ENCODE measurements at regions not wholly inside any gene's neighbourhood (a gene's known extent, or its start where the extent isn't known, plus 50 kb on each side); places are given as distances from the start of the nearest gene placed in this dataset.

DNA sequence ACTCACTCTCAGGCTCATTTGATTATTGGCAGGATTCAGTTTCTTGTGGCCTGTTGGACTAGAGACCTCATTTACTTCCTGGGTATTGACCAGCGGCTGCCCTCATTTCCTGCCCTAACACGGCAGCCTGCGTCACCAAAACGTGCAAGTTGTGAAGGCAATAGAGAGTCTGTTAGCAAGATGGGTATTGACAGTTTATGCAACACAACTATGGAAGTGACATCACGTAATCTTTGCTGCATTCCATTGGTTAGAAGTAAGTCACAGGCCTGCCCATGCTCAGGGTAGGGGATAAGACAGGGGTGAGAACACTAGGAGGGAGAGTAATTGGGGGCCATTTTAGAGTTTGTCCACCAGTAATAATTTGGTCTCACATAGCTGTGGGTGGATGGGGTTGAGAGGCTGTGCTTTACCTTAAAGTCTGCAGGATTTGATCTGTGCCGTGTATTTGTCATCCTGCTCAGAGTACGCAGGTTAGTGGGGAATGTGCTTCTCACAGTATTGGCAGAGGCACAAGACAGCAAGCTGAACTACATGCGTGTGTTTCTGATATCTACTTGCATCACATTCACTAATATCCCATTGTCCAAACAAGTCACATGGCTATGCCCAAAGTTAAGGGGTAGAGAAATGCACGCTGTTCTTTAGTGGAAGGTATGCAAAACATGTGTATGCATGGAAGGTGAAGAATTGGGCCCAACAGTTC is 83.3 kb downstream of the EDEM1 start:
- no peaks in the 10 kb centered on the region for H3K36me3 ChIP-seq
- no peaks in the 10 kb centered on the region for H3K4me1 ChIP-seq
- no peak overlapping the region for H3K4me2 ChIP-seq
- no peaks in the 10 kb centered on the region for H4K20me1 ChIP-seq
- no peak overlapping the region for H3K9ac ChIP-seq
- H3K27ac ChIP-seq = no peak overlapping the region
- H3K9me3 ChIP-seq (replicated peaks in 1 of 11) = no peaks in the 10 kb centered on the region
- TF ChIP-seq Cebpa-rat (IDR thresholded peaks at IDR 0.05) = no peak
- no peaks in the 10 kb centered on the region for H3K27me3 ChIP-seq
- no peak overlapping the region for H3K4me3 ChIP-seq

- Histone ChIP-seq H3K27me3 (no peaks in the 10 kb centered on the region), H3K4me2 (no peak overlapping the region), H3K36me3 (no peaks in the 10 kb centered on the region), H3K9me3 (replicated peaks in 1 of 11) (no peaks in the 10 kb centered on the region), H3K9ac (no peak overlapping the region), H3K27ac (no peak overlapping the region), H3K4me1 (no peaks in the 10 kb centered on the region), H4K20me1 (no peaks in the 10 kb centered on the region), H3K4me3 (no peak overlapping the region)
- no peak for TF ChIP-seq Cebpa-rat (IDR thresholded peaks at IDR 0.05)
Observed at GRCh38 chr3:5271372-5271683, 83.8 kb downstream of the EDEM1 start.

DNA sequence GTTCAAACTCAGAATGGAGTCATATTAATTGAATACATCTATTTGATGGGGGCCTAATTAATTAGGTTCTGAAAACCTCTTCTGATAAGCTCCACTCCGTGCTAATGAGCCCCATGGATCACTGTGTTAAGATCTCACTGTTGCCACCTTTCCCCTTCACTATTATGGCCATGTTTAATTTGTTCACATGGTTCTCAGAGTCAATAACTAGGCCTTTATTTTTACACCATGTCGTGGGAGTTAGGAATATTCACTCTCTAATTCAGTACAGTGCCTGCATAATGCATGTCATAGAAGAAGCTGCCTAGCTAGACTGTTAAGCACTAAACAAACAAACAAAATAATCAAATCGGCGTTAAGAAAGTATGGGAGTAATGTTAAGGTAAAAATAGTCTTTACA is 84.9 kb downstream of the EDEM1 start:
- H3K27me3 ChIP-seq = no peaks in the 10 kb centered on the region
- H3K4me3 ChIP-seq = no peak overlapping the region
- TF ChIP-seq Cebpa-rat (IDR thresholded peaks at IDR 0.05) = no peak
- H3K4me2 ChIP-seq = no peak overlapping the region
- H3K4me1 ChIP-seq = no peaks in the 10 kb centered on the region
- no peak overlapping the region for H3K27ac ChIP-seq
- no peaks in the 10 kb centered on the region for H4K20me1 ChIP-seq
- no peak overlapping the region for H3K9ac ChIP-seq
- no peaks in the 10 kb centered on the region for H3K9me3 ChIP-seq (replicated peaks in 1 of 11)
- no peaks in the 10 kb centered on the region for H3K36me3 ChIP-seq

DNA sequence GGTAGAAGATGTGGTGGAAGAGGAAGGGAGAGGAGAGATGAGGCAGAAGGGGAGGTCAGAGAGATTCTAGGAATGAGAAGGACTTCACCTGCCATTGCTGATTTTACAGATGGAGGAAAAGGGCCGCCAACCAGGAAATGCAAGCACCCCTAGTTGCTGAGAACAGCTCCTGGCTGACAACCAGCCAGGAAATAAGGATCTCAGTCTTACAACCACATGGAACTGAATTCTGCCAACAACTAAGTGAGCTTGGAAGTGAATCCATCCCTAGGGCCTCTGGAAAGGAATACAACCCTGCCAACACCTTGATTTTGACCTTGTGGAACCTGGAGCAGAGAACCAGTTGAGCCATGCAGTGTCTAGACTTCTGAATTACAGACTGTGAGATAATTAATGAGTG is 86.6 kb downstream of the EDEM1 start:
- no peak for TF ChIP-seq Cebpa-rat (IDR thresholded peaks at IDR 0.05)

GRCh38 chr3:5275529-5275928 is 88.0 kb downstream of the EDEM1 start:
- Histone ChIP-seq H3K27ac (no peak overlapping the region), H3K9ac (no peak overlapping the region), H4K20me1 (no peaks in the 10 kb centered on the region), H3K4me3 (no peak overlapping the region), H3K9me3 (replicated peaks in 1 of 11) (peaks cover 5 to 18% (median 14%) of the 10 kb centered on the region in 11 experiments; a peak in 20 of 22 replicates), H3K4me2 (no peak overlapping the region), H3K36me3 (no peaks in the 10 kb centered on the region), H3K4me1 (no peaks in the 10 kb centered on the region), H3K27me3 (no peaks in the 10 kb centered on the region)
- TF ChIP-seq Cebpa-rat (IDR thresholded peaks at IDR 0.05) = no peak

More for the DNA sequence above, 86.6 kb downstream of the EDEM1 start:
- no peaks in the 10 kb centered on the region for H4K20me1 ChIP-seq
- no peak overlapping the region for H3K9ac ChIP-seq
- no peaks in the 10 kb centered on the region for H3K36me3 ChIP-seq
- H3K4me2 ChIP-seq = no peak overlapping the region
- no peak overlapping the region for H3K4me3 ChIP-seq
- H3K27ac ChIP-seq = no peak overlapping the region
- no peaks in the 10 kb centered on the region for H3K27me3 ChIP-seq
- no peaks in the 10 kb centered on the region for H3K4me1 ChIP-seq
- peaks cover 0 to 5% (median 3%) of the 10 kb centered on the region in 11 experiments; a peak in 8 of 22 replicates for H3K9me3 ChIP-seq (replicated peaks in 1 of 11)

- Histone ChIP-seq H3K4me2 (no peak overlapping the region), H3K4me1 (no peaks in the 10 kb centered on the region), H4K20me1 (no peaks in the 10 kb centered on the region), H3K27ac (no peak overlapping the region), H3K27me3 (no peaks in the 10 kb centered on the region), H3K9ac (no peak overlapping the region), H3K36me3 (no peaks in the 10 kb centered on the region), H3K9me3 (replicated peaks in 1 of 11) (peaks cover 19 to 31% (median 26%) of the 10 kb centered on the region in 11 experiments), H3K4me3 (no peak overlapping the region)
- no peak for TF ChIP-seq Cebpa-rat (IDR thresholded peaks at IDR 0.05)
Observed at GRCh38 chr3:5276934-5277333, 89.4 kb downstream of the EDEM1 start.

- no peak for TF ChIP-seq Cebpa-rat (IDR thresholded peaks at IDR 0.05)
- Histone ChIP-seq H4K20me1 (no peaks in the 10 kb centered on the region), H3K4me1 (no peaks in the 10 kb centered on the region), H3K9ac (no peak overlapping the region), H3K4me2 (no peak overlapping the region), H3K27me3 (no peaks in the 10 kb centered on the region), H3K36me3 (no peaks in the 10 kb centered on the region), H3K27ac (no peak overlapping the region), H3K4me3 (no peak overlapping the region), H3K9me3 (replicated peaks in 1 of 11) (peaks cover 21 to 39% (median 33%) of the 10 kb centered on the region in 11 experiments)
Observed at GRCh38 chr3:5277612-5278236, 90.2 kb downstream of the EDEM1 start.

DNA sequence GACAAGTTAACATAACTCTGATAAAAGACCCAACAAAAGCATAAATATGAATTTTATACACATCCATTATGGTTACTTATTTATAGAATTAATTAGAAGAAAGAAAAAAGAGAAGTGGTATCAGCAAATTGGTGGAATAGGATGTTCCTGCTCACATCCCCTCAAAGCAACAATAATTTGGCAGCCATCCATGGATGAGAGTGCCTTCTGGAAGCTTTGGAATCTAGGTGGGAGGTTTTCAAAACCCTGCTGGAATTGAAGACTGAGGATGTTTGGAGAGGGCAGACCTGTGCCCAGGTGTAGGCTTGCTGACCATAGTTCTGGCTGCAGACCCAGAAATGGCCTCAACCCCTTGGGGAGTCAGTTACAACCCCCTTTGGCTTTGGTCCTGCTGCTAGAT is 91.2 kb downstream of the EDEM1 start:
- Histone ChIP-seq H3K9ac (no peak overlapping the region), H4K20me1 (no peaks in the 10 kb centered on the region), H3K27me3 (no peaks in the 10 kb centered on the region), H3K4me1 (no peaks in the 10 kb centered on the region), H3K9me3 (replicated peaks in 1 of 11) (peaks cover 21 to 41% (median 36%) of the 10 kb centered on the region in 11 experiments), H3K27ac (no peak overlapping the region), H3K4me3 (no peak overlapping the region), H3K36me3 (no peaks in the 10 kb centered on the region), H3K4me2 (no peak overlapping the region)
- no peak for TF ChIP-seq Cebpa-rat (IDR thresholded peaks at IDR 0.05)

GRCh38 chr3:5282703-5283102 is 95.2 kb downstream of the EDEM1 start:
- H3K4me3 ChIP-seq = no peak overlapping the region
- no peak overlapping the region for H3K9ac ChIP-seq
- H4K20me1 ChIP-seq = no peaks in the 10 kb centered on the region
- no peaks in the 10 kb centered on the region for H3K27me3 ChIP-seq
- no peak for TF ChIP-seq Cebpa-rat (IDR thresholded peaks at IDR 0.05)
- no peak overlapping the region for H3K27ac ChIP-seq
- H3K9me3 ChIP-seq (replicated peaks in 1 of 11) = peaks cover 37 to 62% (median 48%) of the 10 kb centered on the region in 11 experiments
- H3K36me3 ChIP-seq = no peaks in the 10 kb centered on the region
- H3K4me1 ChIP-seq = no peaks in the 10 kb centered on the region
- H3K4me2 ChIP-seq = no peak overlapping the region

- no peaks in the 10 kb centered on the region for H3K27me3 ChIP-seq
- H3K4me3 ChIP-seq = no peak overlapping the region
- H3K4me1 ChIP-seq = no peaks in the 10 kb centered on the region
- no peak overlapping the region for H3K27ac ChIP-seq
- TF ChIP-seq Cebpa-rat (IDR thresholded peaks at IDR 0.05) = no peak
- no peaks in the 10 kb centered on the region for H4K20me1 ChIP-seq
- H3K4me2 ChIP-seq = no peak overlapping the region
- H3K9ac ChIP-seq = no peak overlapping the region
- H3K9me3 ChIP-seq (replicated peaks in 1 of 11) = peaks cover 36 to 52% (median 42%) of the 10 kb centered on the region in 11 experiments
- no peaks in the 10 kb centered on the region for H3K36me3 ChIP-seq
Observed at GRCh38 chr3:5285439-5285838, 97.9 kb downstream of the EDEM1 start.

Data from BLaER1 treated with 17β-estradiol and CSF1 and Interleukin-3, amounts not matched to agents 10 nM and 100 nM (cell line).